H1 (cell line): ENCODE measurements at regions not wholly inside any gene's neighbourhood (a gene's known extent, or its start where the extent isn't known, plus 50 kb on each side); places are given as distances from the start of the nearest gene placed in this dataset.

Source experiments
- CBX5 ChIP-seq: fragments of 300-800, 300-1000 bp; sonication (generic); IDR thresholded peaks from 2 replicates; pipeline ENCODE4 v1.7.1; 2016; ENCODE audit warnings: antibody characterized with exemption, low read length, low read depth
- SP4 ChIP-seq: IDR thresholded peaks from 2 replicates; pipeline ENCODE4 v1.6.1; 2012; ENCODE audit warnings: low read length, inconsistent platforms

GRCh38 chr3:30982416-30983075 lies 88.1 kb upstream of the GADL1 start (continued):
- TF ChIP-seq CBX5 (no peak), SP4 (no peak)
